K562 (cell line): ENCODE measurements at regions not wholly inside any gene's neighbourhood (a gene's known extent, or its start where the extent isn't known, plus 50 kb on each side); places are given as distances from the start of the nearest gene placed in this dataset.

Experiments
- ELF1 ChIP-seq: fragments of 200-800 bp; sonication (Bioruptor generic); IDR thresholded peaks from 2 replicates; pipeline ENCODE4 v1.6.1; 2016; ENCODE audit warnings: missing genetic modification characterization, missing compliant biosample characterization
- NR2C1 ChIP-seq, 2 experiments: fragments of 450-650 bp; IDR thresholded peaks; 2 replicates each; pipeline ENCODE4 v1.6.1; 2017; ENCODE audit warnings: mild to moderate bottlenecking in 2 of 2, antibody characterized with exemption in 1 of 2, inconsistent platforms in 1 of 2, missing compliant biosample characterization in 1 of 2, missing genetic modification characterization in 1 of 2
- SMARCA5 ChIP-seq: fragments of 450-650 bp; IDR thresholded peaks from 2 replicates; pipeline ENCODE4 v1.6.1; 2016
- TF ChIP-seq, protein P1 (sequence below): fragments of 450-650 bp; IDR thresholded peaks from 2 replicates; pipeline ENCODE4 v1.6.1; 2016; ENCODE audit warnings: low read depth

DNA sequence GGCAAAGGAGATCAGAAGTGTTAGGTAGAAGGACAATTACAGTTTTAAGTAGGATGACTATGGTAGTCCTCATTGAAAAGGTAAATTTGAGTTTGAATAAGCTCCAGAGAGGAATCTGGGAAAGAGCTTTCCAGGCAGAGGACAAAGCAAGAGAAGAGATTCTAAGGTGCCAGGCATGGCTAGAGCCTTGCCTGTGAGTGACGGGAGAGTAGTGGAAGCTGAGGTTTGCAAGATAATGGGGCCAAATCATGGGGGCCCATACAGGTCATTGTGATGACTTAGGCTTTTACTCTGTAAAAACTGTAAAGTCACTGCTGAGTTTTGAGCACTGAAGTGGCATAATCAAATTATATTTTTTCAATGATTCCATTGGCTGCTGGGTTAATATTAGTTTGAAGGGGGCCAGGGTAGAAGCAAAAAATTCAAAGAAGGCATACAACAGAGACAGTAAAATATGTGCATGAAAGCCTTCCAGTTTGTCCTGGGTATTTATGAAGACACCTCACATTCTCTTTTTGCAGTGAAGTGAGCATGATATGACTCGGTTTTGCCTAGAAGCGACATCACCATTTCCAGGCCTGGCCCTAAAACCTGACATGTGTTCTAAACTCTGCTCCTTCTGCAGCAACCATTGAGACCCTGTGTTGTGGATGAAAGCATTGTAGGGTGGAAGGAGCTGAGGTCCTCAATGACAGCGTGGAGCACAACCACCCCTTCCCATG lies 279.8 kb upstream of the TNC start (continued):
- TF ChIP-seq, protein P1, sequence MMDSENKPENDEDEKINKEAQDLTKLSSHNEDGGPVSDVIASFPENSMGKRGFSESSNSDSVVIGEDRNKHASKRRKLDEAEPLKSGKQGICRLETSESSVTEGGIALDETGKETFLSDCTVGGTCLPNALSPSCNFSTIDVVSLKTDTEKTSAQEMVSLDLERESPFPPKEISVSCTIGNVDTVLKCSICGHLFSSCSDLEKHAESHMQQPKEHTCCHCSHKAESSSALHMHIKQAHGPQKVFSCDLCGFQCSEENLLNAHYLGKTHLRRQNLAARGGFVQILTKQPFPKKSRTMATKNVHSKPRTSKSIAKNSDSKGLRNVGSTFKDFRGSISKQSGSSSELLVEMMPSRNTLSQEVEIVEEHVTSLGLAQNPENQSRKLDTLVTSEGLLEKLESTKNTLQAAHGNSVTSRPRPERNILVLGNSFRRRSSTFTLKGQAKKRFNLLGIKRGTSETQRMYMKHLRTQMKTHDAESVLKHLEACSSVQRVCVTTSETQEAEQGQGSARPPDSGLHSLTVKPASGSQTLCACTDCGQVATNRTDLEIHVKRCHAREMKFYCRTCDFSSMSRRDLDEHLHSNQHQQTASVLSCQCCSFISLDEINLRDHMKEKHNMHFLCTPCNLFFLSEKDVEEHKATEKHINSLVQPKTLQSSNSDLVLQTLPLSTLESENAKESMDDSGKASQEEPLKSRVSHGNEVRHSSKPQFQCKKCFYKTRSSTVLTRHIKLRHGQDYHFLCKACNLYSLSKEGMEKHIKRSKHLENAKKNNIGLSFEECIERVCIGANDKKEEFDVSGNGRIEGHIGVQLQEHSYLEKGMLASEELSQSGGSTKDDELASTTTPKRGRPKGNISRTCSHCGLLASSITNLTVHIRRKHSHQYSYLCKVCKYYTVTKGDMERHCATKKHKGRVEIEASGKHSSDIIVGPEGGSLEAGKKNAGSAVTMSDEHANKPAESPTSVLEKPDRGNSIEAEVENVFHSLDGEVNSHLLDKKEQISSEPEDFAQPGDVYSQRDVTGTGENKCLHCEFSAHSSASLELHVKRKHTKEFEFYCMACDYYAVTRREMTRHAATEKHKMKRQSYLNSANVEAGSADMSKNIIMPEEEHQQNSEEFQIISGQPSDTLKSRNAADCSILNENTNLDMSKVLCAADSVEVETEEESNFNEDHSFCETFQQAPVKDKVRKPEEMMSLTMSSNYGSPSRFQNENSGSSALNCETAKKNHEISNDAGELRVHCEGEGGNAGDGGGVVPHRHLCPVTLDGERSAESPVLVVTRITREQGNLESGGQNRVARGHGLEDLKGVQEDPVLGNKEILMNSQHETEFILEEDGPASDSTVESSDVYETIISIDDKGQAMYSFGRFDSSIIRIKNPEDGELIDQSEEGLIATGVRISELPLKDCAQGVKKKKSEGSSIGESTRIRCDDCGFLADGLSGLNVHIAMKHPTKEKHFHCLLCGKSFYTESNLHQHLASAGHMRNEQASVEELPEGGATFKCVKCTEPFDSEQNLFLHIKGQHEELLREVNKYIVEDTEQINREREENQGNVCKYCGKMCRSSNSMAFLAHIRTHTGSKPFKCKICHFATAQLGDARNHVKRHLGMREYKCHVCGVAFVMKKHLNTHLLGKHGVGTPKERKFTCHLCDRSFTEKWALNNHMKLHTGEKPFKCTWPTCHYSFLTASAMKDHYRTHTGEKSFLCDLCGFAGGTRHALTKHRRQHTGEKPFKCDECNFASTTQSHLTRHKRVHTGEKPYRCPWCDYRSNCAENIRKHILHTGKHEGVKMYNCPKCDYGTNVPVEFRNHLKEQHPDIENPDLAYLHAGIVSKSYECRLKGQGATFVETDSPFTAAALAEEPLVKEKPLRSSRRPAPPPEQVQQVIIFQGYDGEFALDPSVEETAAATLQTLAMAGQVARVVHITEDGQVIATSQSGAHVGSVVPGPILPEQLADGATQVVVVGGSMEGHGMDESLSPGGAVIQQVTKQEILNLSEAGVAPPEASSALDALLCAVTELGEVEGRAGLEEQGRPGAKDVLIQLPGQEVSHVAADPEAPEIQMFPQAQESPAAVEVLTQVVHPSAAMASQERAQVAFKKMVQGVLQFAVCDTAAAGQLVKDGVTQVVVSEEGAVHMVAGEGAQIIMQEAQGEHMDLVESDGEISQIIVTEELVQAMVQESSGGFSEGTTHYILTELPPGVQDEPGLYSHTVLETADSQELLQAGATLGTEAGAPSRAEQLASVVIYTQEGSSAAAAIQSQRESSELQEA, result no peak
- TF ChIP-seq NR2C1 (IDR thresholded peaks at IDR 0.05) (no peak), NR2C1 (tag; IDR thresholded peaks at IDR 0.05) (no peak), SMARCA5 (no peak), ELF1 (tag) (no peak)
